ENCODE measurements at regions not wholly inside any gene's neighbourhood (a gene's known extent, or its start where the extent isn't known, plus 50 kb on each side); places are given as distances from the start of the nearest gene placed in this dataset.

- Histone ChIP-seq H3K27ac (no peak overlapping the region), H3K4me3 (ENCODE audit: low read depth, low read length) (no peak overlapping the region), H3K27me3 (replicated peaks) (no peaks in the 10 kb centered on the region), H3K36me3 (replicated peaks) (no peaks in the 10 kb centered on the region)
- TF ChIP-seq CTCF (IDR thresholded peaks at IDR 0.05; ENCODE audit: low read depth, low read length, missing control alignments): no peak
- DNase-seq: no peak
- in situ Hi-C loops (cut with HindIII; ENCODE audit: low pct_ligation_motif_present, low sequenced_read_pairs): no loop called here
Observed at GRCh38 chr4:36493251-36493650, 211.8 kb downstream of the DTHD1 start.

GRCh38 chr4:36494016-36494415 is 212.6 kb downstream of the DTHD1 start:
- H3K4me3 ChIP-seq (ENCODE audit: low read depth, low read length): no peak overlapping the region
- H3K36me3 ChIP-seq (replicated peaks): no peaks in the 10 kb centered on the region
- H3K27me3 ChIP-seq (replicated peaks): no peaks in the 10 kb centered on the region
- in situ Hi-C loops (cut with HindIII; ENCODE audit: low pct_ligation_motif_present, low sequenced_read_pairs): no loop called here
- DNase-seq: no peak
- TF ChIP-seq CTCF (IDR thresholded peaks at IDR 0.05; ENCODE audit: low read depth, low read length, missing control alignments): no peak
- no peak overlapping the region for H3K27ac ChIP-seq

- Histone ChIP-seq H3K27ac (no peak overlapping the region), H3K27me3 (replicated peaks) (no peaks in the 10 kb centered on the region), H3K36me3 (replicated peaks) (no peaks in the 10 kb centered on the region), H3K4me3 (ENCODE audit: low read depth, low read length) (no peak overlapping the region)
- no peak for TF ChIP-seq CTCF (IDR thresholded peaks at IDR 0.05; ENCODE audit: low read depth, low read length, missing control alignments)
- no peak for DNase-seq
- in situ Hi-C loops (cut with HindIII; ENCODE audit: low pct_ligation_motif_present, low sequenced_read_pairs): no loop called here
Observed at GRCh38 chr4:36494747-36495146, 213.3 kb downstream of the DTHD1 start.

GRCh38 chr4:36502350-36502749 is 220.9 kb downstream of the DTHD1 start:
- in situ Hi-C loops (cut with HindIII; ENCODE audit: low pct_ligation_motif_present, low sequenced_read_pairs): no loop called here
- H3K27ac ChIP-seq: no peak overlapping the region
- no peaks in the 10 kb centered on the region for H3K36me3 ChIP-seq (replicated peaks)
- H3K4me3 ChIP-seq (ENCODE audit: low read depth, low read length): no peak overlapping the region
- H3K27me3 ChIP-seq (replicated peaks): no peaks in the 10 kb centered on the region
- no peak for TF ChIP-seq CTCF (IDR thresholded peaks at IDR 0.05; ENCODE audit: low read depth, low read length, missing control alignments)
- DNase-seq: no peak

- no peak for TF ChIP-seq CTCF (IDR thresholded peaks at IDR 0.05; ENCODE audit: low read depth, low read length, missing control alignments)
- Histone ChIP-seq H3K27me3 (replicated peaks) (no peaks in the 10 kb centered on the region), H3K36me3 (replicated peaks) (no peaks in the 10 kb centered on the region), H3K27ac (no peak overlapping the region), H3K4me3 (ENCODE audit: low read depth, low read length) (no peak overlapping the region)
- no peak for DNase-seq
- in situ Hi-C loops (cut with HindIII; ENCODE audit: low pct_ligation_motif_present, low sequenced_read_pairs): no loop called here
Observed at GRCh38 chr4:36508394-36508793, 227.0 kb downstream of the DTHD1 start.

GRCh38 chr4:36509845-36510244 is 228.4 kb downstream of the DTHD1 start:
- DNase-seq: no peak
- in situ Hi-C loops (cut with HindIII; ENCODE audit: low pct_ligation_motif_present, low sequenced_read_pairs): no loop called here
- H3K27me3 ChIP-seq (replicated peaks): no peaks in the 10 kb centered on the region
- no peak for TF ChIP-seq CTCF (IDR thresholded peaks at IDR 0.05; ENCODE audit: low read depth, low read length, missing control alignments)
- H3K36me3 ChIP-seq (replicated peaks): no peaks in the 10 kb centered on the region
- no peak overlapping the region for H3K27ac ChIP-seq
- H3K4me3 ChIP-seq (ENCODE audit: low read depth, low read length): no peak overlapping the region

Measured in brain microvascular endothelial cell (primary cell).